GM13977 (cell line): ENCODE measurements at regions not wholly inside any gene's neighbourhood (a gene's known extent, or its start where the extent isn't known, plus 50 kb on each side); places are given as distances from the start of the nearest gene placed in this dataset.

Experiments
- DNase-seq: peaks from one replicate; pipeline ENCODE4 v3.0.0; 2012; ENCODE audit warnings: low spot score
- CTCF ChIP-seq: IDR thresholded peaks from 2 replicates; pipeline ENCODE4 v1.5.1; 2012; ENCODE audit warnings: mild to moderate bottlenecking, control low read depth; ENCODE audit not compliant: insufficient read depth; ENCODE audit errors: extremely low read depth, missing control alignments
- in situ Hi-C: fragments of 300-500 bp; cut with MboI; formaldehyde crosslinking; loops from one replicate; pipeline ENCODE4 v1.12.0; 2022; ENCODE audit warnings: low sequenced_read_pairs, low pct_unique_long_range_greater_than_20kb, mixed read lengths, inconsistent platforms; ENCODE audit not compliant: unreplicated experiment

- in situ Hi-C loops: no loop called here
- no peak for TF ChIP-seq CTCF
- DNase-seq: no peak
These were observed 372.3 kb upstream of the MON1B start for GRCh38 chr16:76818606-76819181.

GRCh38 chr16:76819226-76819916, 371.6 kb upstream of the MON1B start:
- TF ChIP-seq CTCF: no peak
- DNase-seq: no peak
- in situ Hi-C loops: no loop called here

GRCh38 chr16:76824221-76824620, 366.8 kb upstream of the MON1B start:
- TF ChIP-seq CTCF: no peak
- in situ Hi-C loops: no loop called here
- DNase-seq: no peak

GRCh38 chr16:76824791-76825190, 366.2 kb upstream of the MON1B start:
- no peak for TF ChIP-seq CTCF
- no peak for DNase-seq
- in situ Hi-C loops: no loop called here

- no peak for TF ChIP-seq CTCF
- no peak for DNase-seq
- in situ Hi-C loops: no loop called here
These were observed 355.7 kb upstream of the MON1B start for GRCh38 chr16:76835339-76835738.

GRCh38 chr16:76835779-76836300, 355.1 kb upstream of the MON1B start:
- DNase-seq: no peak
- in situ Hi-C loops: no loop called here
- TF ChIP-seq CTCF: no peak
